GM10248 (cell line): ENCODE measurements at regions not wholly inside any gene's neighbourhood (a gene's known extent, or its start where the extent isn't known, plus 50 kb on each side); places are given as distances from the start of the nearest gene placed in this dataset.

Source experiments
- CTCF ChIA-PET: fragments of 300-600 bp; sonication (Branson Sonifier 250); formaldehyde crosslinking; extraction: SDS; loops from one replicate; lab custom pipeline; 2021; ENCODE audit warnings: antibody characterized with exemption; lab: Yijun Ruan, JAX
- POLR2A ChIA-PET: fragments of 350-650 bp; sonication (Branson Sonifier 250); formaldehyde crosslinking; extraction: SDS; loops from one replicate; lab custom pipeline; 2020; ENCODE audit warnings: antibody characterized with exemption; lab: Yijun Ruan, JAX
- DNase-seq: peaks from one replicate; pipeline ENCODE4 v3.0.0; 2012; ENCODE audit errors: extremely low spot score
- TF ChIP-seq, protein P1 (sequence below): IDR thresholded peaks from 2 replicates; pipeline ENCODE4 v1.5.1; 2012; ENCODE audit warnings: mild to moderate bottlenecking, low read depth; ENCODE audit errors: extremely low read depth, missing control alignments, control extremely low read depth

DNA sequence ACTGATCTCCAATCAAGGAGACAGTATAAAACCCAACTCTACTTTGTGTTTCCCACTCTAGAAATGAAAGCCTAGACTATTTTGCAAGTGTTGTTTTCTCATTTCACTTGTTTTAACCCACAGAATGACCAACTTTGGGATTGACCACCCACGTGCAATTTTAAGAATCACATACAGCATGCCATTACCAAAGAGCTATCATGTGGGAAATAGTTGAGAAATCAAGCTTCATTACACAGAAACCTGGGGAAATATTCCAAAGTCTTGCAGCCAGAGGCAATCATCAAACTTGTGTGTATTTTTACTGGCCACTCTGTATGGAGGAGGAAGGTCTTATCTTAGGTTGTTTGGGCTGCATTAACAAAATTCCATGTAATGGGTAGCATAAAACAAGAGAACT is 451.4 kb upstream of the DAB2 start:
- no peak for DNase-seq

DNA sequence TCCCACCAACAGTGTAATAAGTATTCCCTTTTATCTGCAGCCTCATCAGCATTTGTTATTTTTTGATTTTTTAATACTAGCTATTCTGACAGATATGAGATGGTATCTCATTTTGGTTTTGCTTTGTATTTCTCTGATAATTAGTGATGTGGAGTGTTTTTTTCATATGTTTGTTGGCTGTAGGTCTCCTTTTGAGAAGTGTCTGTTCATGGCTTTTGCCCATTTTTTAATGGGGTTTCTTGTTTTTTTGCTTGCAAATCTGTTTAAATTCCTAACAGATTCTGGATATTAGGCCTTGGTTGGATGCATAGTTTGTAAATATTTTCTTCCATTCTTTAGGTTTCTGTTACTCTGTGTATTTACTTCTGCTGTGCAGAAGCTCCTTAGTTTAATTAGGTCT is 445.4 kb upstream of the DAB2 start:
- CTCF ChIA-PET = no interaction called here
- POLR2A ChIA-PET = no interaction called here
- no peak for DNase-seq
- TF ChIP-seq, protein P1, sequence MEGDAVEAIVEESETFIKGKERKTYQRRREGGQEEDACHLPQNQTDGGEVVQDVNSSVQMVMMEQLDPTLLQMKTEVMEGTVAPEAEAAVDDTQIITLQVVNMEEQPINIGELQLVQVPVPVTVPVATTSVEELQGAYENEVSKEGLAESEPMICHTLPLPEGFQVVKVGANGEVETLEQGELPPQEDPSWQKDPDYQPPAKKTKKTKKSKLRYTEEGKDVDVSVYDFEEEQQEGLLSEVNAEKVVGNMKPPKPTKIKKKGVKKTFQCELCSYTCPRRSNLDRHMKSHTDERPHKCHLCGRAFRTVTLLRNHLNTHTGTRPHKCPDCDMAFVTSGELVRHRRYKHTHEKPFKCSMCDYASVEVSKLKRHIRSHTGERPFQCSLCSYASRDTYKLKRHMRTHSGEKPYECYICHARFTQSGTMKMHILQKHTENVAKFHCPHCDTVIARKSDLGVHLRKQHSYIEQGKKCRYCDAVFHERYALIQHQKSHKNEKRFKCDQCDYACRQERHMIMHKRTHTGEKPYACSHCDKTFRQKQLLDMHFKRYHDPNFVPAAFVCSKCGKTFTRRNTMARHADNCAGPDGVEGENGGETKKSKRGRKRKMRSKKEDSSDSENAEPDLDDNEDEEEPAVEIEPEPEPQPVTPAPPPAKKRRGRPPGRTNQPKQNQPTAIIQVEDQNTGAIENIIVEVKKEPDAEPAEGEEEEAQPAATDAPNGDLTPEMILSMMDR = no peak

More for the DNA sequence above, 451.4 kb upstream of the DAB2 start:
- POLR2A ChIA-PET = no interaction called here
- CTCF ChIA-PET = no interaction called here
- TF ChIP-seq, protein P1 = no peak

DNA sequence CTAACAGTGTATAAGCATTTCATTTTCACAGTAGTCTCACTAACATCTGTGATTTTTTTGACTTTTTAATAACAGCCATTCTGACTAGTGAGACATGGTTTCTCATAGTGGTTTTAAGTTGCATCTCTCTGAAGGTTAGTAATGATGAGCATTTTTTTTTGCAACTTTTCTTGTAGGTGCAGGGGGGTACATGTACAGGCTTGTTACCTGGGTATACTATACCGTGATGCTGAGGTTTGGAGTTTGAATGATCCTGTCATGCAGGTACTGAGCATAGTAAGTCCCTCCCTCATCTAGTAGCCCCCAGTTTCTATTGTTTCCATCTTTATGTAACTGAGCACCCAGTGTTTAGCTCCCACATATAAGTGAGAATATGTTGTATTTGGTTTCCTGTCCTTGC is 444.6 kb upstream of the DAB2 start:
- POLR2A ChIA-PET = no interaction called here
- CTCF ChIA-PET = no interaction called here
- TF ChIP-seq, protein P1 = no peak
- DNase-seq = no peak

DNA sequence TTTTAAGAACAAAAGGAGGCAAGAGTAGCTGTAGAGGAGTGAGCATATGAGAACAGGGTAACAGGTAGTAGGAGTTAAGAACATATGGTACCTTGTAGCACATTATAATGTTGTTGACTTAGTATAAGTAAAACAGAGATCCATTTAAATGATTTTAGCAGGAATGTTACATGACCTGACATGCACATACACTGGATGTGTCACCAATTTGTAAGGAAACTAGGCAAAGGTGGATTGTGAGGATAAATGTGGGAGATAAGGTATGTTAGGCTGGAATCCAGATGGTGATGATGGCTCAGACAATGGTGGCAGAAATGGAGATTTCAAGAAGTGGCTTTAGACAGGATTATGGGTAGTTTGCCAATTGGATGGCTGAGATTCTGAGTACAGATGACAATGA is 443.1 kb upstream of the DAB2 start:
- DNase-seq = no peak
- TF ChIP-seq, protein P1 = no peak
- POLR2A ChIA-PET = no interaction called here
- CTCF ChIA-PET = no interaction called here

DNA sequence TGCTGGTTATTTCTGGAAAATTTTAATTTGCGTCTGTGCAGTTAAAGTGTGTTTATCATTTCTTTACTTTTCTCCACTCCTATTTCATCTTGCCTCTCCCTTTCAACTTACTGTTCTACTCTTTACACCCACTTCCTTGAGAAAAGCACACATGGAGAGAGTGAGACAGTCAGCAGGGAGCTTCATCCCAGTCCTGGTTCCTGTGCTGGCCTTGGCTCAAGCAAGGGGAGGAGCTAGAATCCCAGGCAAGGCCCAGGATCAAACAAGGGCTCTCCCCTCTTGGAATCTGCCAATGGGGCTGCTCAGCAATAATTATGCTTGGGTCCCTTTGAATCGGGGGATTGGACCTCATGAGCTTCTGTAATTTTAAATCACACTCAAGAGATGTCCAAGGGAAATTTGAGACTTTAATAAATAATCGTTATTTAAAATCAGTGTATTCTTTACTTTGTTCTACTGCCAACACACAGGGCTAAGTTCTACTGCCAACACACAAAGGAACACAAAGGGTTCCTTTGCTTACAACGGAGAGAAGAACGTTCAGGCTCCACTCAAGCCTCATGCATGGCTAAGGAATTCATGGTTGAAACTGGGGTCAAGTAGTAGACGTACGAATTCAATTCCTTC is 439.3 kb upstream of the DAB2 start:
- DNase-seq = no peak
- ChIA-PET CTCF (interaction anchor here (0.9 kb wide), 1 partner anchor 18 kb away, joined by 3 read pairs; no protein-coding TSS in a partner anchor), POLR2A (no interaction called here)
- TF ChIP-seq, protein P1 = no peak

DNA sequence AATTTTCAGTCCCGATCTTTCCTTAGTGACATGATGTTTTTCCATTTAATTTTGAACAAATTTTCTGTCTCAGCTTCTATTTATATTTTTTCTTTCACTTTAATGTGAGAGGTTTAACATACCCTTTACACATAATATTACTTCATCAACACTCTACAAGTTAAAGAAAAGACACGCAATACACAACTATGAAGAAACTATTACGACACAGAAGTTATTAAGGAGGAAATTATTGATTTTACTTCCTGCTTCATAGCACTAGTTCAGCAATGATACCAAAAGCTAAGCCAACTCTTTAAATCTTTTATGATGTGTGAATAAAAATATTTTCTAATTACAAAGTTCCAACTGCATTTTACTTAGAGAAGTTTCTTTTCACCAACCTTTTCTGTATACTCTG is 432.3 kb upstream of the DAB2 start:
- TF ChIP-seq, protein P1 = no peak
- ChIA-PET CTCF (no interaction called here), POLR2A (no interaction called here)
- DNase-seq = no peak
